ENCODE measurements at regions not wholly inside any gene's neighbourhood (a gene's known extent, or its start where the extent isn't known, plus 50 kb on each side); places are given as distances from the start of the nearest gene placed in this dataset.

DNA sequence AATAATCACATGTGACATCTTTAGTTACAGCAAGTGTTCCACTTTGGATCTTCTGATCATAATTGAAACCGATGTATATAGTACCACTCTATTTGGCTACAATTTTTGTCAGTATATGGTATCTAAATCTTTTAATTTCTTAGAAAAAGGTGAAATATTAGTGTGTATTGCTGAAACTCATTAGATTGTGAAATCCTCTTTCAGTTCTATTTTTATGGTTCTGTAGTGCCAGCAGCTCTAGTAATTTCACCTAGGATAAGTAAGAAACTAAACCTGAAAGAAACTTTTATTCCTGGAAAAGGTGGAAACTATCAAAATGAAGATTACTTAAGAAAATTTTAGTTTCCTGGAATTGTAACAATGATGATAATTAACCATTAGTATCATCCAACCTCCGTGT, 370.9 kb downstream of the NNT start (continued):
- no peak for TF ChIP-seq RBM15 (IDR thresholded peaks at IDR 0.05; ENCODE audit: insufficient read depth, low read length)
- TF ChIP-seq, protein P1, sequence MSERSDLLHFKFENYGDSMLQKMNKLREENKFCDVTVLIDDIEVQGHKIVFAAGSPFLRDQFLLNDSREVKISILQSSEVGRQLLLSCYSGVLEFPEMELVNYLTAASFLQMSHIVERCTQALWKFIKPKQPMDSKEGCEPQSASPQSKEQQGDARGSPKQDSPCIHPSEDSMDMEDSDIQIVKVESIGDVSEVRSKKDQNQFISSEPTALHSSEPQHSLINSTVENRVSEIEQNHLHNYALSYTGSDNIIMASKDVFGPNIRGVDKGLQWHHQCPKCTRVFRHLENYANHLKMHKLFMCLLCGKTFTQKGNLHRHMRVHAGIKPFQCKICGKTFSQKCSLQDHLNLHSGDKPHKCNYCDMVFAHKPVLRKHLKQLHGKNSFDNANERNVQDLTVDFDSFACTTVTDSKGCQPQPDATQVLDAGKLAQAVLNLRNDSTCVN (CRISPR knock-in tag; IDR thresholded peaks at IDR 0.05): no peak
- TF ChIP-seq ZNF384 (IDR thresholded peaks at IDR 0.05; ENCODE audit: low read depth, low read length): no peak
- TF ChIP-seq ZNF133 (CRISPR knock-in tag; IDR thresholded peaks at IDR 0.05): no peak
- TF ChIP-seq, protein P2, sequence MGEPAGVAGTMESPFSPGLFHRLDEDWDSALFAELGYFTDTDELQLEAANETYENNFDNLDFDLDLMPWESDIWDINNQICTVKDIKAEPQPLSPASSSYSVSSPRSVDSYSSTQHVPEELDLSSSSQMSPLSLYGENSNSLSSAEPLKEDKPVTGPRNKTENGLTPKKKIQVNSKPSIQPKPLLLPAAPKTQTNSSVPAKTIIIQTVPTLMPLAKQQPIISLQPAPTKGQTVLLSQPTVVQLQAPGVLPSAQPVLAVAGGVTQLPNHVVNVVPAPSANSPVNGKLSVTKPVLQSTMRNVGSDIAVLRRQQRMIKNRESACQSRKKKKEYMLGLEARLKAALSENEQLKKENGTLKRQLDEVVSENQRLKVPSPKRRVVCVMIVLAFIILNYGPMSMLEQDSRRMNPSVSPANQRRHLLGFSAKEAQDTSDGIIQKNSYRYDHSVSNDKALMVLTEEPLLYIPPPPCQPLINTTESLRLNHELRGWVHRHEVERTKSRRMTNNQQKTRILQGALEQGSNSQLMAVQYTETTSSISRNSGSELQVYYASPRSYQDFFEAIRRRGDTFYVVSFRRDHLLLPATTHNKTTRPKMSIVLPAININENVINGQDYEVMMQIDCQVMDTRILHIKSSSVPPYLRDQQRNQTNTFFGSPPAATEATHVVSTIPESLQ (CRISPR knock-in tag; IDR thresholded peaks at IDR 0.05): no peak
- TF ChIP-seq, protein P3, sequence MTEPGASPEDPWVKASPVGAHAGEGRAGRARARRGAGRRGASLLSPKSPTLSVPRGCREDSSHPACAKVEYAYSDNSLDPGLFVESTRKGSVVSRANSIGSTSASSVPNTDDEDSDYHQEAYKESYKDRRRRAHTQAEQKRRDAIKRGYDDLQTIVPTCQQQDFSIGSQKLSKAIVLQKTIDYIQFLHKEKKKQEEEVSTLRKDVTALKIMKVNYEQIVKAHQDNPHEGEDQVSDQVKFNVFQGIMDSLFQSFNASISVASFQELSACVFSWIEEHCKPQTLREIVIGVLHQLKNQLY (CRISPR knock-in tag; conservative IDR thresholded peaks at IDR 0.05): no peak
- TF ChIP-seq ZFP30 (CRISPR knock-in tag; IDR thresholded peaks at IDR 0.05; ENCODE audit: borderline replicate concordance): no peak

DNA sequence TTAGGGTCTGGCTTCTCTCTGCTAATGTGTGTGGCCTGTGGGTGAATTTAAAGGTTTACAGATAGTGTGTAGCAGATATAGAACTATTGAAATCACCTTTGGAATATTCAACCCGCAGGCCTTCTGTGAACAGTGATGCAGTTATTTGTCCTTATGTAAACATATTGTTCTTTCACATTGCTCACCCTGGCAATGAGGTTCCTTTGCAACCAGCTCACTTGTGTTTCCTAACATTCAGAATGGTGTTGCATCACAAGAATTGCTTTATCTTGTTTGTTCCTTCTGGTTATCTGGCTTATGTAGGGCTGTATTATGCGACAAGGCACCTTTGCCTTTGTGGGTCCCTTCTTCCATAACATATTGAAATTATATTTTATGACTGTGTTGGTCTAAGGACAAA, 370.3 kb downstream of the NNT start:
- Histone ChIP-seq H3K27ac (ENCODE audit: extremely low read depth, low read depth, low read length) (no peak overlapping the region), H3K36me3 (ENCODE audit: control insufficient read depth, insufficient read depth, low read length) (no peaks in the 10 kb centered on the region), H4K20me1 (replicated peaks; ENCODE audit: control insufficient read depth, insufficient read depth, low read length) (no peaks in the 10 kb centered on the region), H3K4me3 (no peak overlapping the region), H3K4me2 (ENCODE audit: insufficient read depth, low read length) (no peak overlapping the region), H3K9ac (ENCODE audit: insufficient read depth in 1 of 2, low read depth in 2 of 2, low read length in 2 of 2) (no peak overlapping the region), H2AFZ (ENCODE audit: low read depth, low read length) (no peak overlapping the region), H3K27me3 (ENCODE audit: control insufficient read depth in 2 of 2, insufficient read depth in 2 of 2, low read length in 2 of 2) (no peaks in the 10 kb centered on the region), H3K9me3 (replicated peaks; ENCODE audit: control insufficient read depth, insufficient read depth, low read depth, low read length) (no peaks in the 10 kb centered on the region), H3K79me2 (ENCODE audit: control insufficient read depth, insufficient read depth, low read length) (no peaks in the 10 kb centered on the region), H3K4me1 (replicated peaks in 1 of 2; ENCODE audit: control insufficient read depth in 2 of 2, insufficient read depth in 2 of 2, low read length in 2 of 2) (no peaks in the 10 kb centered on the region), H3K9me1 (ENCODE audit: control insufficient read depth, insufficient read depth, low read length) (no peaks in the 10 kb centered on the region)
- ATAC-seq (no peak), FAIRE-seq (no peak), DNase-seq (ENCODE audit: extremely low read depth in 1 of 4, low spot score in 3 of 4) (no peak)
- no TSS peak for BruUV-seq (replicated peaks)
- ChIA-PET CTCF (ENCODE audit: low intra/inter-chr PET ratio) (no interaction called here), POLR2A (no interaction called here)
- WGBS (ENCODE audit: insufficient coverage, low coverage, missing lambda C conversion rate): 0% methylated on average over 2 of the region's 2 CpGs
- intact Hi-C loops (cut with micrococcal nuclease) (no loop called here), in situ Hi-C loops (cut with MboI) (no loop called here)
- TF ChIP-seq, protein P4, sequence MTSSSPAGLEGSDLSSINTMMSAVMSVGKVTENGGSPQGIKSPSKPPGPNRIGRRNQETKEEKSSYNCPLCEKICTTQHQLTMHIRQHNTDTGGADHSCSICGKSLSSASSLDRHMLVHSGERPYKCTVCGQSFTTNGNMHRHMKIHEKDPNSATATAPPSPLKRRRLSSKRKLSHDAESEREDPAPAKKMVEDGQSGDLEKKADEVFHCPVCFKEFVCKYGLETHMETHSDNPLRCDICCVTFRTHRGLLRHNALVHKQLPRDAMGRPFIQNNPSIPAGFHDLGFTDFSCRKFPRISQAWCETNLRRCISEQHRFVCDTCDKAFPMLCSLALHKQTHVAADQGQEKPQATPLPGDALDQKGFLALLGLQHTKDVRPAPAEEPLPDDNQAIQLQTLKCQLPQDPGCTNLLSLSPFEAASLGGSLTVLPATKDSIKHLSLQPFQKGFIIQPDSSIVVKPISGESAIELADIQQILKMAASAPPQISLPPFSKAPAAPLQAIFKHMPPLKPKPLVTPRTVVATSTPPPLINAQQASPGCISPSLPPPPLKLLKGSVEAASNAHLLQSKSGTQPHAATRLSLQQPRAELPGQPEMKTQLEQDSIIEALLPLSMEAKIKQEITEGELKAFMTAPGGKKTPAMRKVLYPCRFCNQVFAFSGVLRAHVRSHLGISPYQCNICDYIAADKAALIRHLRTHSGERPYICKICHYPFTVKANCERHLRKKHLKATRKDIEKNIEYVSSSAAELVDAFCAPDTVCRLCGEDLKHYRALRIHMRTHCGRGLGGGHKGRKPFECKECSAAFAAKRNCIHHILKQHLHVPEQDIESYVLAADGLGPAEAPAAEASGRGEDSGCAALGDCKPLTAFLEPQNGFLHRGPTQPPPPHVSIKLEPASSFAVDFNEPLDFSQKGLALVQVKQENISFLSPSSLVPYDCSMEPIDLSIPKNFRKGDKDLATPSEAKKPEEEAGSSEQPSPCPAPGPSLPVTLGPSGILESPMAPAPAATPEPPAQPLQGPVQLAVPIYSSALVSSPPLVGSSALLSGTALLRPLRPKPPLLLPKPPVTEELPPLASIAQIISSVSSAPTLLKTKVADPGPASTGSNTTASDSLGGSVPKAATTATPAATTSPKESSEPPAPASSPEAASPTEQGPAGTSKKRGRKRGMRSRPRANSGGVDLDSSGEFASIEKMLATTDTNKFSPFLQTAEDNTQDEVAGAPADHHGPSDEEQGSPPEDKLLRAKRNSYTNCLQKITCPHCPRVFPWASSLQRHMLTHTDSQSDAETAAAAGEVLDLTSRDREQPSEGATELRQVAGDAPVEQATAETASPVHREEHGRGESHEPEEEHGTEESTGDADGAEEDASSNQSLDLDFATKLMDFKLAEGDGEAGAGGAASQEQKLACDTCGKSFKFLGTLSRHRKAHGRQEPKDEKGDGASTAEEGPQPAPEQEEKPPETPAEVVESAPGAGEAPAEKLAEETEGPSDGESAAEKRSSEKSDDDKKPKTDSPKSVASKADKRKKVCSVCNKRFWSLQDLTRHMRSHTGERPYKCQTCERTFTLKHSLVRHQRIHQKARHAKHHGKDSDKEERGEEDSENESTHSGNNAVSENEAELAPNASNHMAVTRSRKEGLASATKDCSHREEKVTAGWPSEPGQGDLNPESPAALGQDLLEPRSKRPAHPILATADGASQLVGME (CRISPR knock-in tag; IDR thresholded peaks at IDR 0.05): no peak
- TF ChIP-seq, protein P5, sequence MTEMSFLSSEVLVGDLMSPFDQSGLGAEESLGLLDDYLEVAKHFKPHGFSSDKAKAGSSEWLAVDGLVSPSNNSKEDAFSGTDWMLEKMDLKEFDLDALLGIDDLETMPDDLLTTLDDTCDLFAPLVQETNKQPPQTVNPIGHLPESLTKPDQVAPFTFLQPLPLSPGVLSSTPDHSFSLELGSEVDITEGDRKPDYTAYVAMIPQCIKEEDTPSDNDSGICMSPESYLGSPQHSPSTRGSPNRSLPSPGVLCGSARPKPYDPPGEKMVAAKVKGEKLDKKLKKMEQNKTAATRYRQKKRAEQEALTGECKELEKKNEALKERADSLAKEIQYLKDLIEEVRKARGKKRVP (CRISPR knock-in tag; IDR thresholded peaks at IDR 0.05): peak; percentile 74
- TF ChIP-seq FOXA3 (CRISPR knock-in tag; conservative IDR thresholded peaks at IDR 0.05 in 1 of 2, IDR thresholded peaks at IDR 0.05 in 1 of 2): peak in 1 of 2 experiments; percentile 45; a peak in 2 of 4 replicates
